SIG-M5 (cell line): ENCODE measurements at regions not wholly inside any gene's neighbourhood (a gene's known extent, or its start where the extent isn't known, plus 50 kb on each side); places are given as distances from the start of the nearest gene placed in this dataset.
"Not testable (repeated sequence)": the region's sequence is repeated elsewhere in the genome, so short reads cannot be mapped to it uniquely, and the experiment has no call there.

Experiments
- DNase-seq: peaks from one replicate; lab custom pipeline; 2025; lab: John Stamatoyannopoulos, UW

DNA sequence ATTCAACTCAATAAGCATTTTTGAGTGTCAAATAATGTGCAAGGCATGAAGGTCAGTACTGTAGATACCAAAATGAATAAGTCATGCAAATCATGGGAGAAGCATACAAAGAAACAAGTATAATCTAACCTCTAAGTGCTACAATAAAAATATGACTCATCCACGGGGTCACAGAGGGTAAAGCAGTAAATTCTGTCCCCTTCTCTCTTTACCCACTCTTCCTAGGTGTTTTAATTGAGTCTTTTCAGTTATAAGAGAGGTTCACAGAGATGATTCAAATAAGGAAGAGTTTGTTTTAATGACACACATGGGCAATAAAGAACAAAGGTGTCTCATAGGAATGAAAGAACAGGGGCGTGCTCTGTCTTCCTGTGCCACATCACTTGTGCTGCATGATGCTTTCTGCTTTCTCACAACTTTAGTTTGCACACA lies 71.5 kb upstream of the DAAM1 start:
- DNase-seq = no peak

DNA sequence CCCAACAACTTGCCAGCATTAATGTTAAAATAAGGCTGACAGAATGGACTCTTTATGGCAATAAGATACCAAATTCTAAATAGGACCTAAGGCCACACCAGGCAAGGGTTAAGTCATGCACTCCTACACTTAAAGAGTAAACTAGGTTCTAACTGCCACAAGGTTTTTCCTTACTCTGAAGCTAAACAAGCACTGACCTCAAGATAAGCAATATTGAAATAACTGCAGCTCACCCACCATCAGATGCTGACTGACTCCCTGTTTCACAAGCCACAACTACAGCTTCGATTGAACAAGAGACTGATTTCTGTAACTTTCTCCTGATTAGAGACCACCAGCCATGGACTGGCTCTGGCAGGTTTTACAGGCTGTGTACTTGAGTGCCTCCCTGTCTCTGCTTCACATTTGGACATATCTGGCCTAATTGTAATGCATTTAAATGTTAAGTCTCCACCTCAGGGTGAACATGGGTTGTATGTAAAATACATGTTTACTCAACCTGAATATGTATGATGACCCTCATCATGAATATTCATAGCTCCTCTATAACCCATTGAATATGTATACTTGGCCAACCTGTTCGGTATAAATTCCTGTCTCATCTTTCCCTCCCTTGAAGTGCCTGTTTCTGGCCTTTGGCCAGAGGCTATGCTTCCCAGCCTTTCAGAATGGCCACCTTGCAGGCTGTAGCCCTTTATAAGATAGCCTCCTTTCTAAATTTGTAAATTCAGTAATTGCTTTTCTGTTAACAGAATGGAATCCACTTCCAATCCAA lies 70.5 kb upstream of the DAAM1 start:
- DNase-seq = no peak

DNA sequence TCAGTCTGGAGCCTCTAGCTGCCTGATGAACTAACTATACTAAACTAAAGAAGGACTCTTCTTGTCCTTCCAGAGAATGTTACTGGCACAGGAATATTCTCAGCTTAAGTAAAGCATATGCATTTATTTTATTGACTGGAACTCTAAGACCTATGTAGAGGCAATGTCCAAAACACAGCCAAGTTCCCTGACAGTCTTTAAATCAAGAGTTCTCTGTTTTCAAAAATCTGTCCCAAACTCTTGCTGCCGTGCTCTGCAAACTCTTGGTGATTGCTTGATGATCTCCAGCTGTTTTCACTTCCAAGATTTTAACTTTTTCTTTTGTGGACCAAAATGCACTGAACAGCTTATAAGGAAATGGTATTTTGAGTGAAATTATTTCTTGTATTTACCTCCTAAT lies 67.5 kb upstream of the DAAM1 start:
- DNase-seq = no peak

- no peak for DNase-seq
Measured at GRCh38 chr14:59123531-59123930, 64.9 kb upstream of the DAAM1 start.

GRCh38 chr14:59123975-59124374 lies 64.5 kb upstream of the DAAM1 start:
- DNase-seq = no peak

DNA sequence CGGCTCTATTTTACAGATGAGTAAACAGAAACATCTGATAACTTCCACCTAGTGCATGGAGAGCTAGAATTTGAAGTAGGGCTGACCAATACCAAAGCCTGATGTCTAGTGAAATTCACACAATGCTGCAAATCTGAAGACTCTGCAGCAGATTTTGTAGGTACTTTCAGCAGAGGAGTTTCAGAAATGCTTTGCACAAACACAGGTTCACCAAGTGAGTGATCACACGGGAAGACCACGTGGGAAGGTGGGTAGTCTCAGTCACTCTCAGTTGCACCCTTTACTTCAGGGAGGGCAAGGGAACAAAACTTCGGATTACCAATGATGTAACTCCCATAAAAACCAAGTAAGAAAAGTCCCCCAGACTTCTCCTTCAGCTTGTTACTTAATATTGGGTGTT lies 63.3 kb upstream of the DAAM1 start:
- DNase-seq = no peak

- no peak for DNase-seq
Measured at GRCh38 chr14:59126714-59127436, 61.6 kb upstream of the DAAM1 start.

DNA sequence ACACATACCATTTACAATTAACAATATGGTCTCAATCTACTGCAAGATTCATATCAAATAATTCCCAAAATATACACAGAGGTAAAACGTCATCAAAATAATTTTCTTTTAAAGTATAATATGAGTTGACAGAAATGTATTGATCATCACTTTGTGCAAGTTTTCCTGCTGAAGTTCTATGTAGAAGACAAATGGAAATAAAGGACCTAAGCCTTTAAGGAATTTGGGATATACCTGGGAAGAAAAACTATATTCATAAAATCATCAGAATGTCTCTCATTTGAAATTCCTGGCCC lies 61.1 kb upstream of the DAAM1 start:
- DNase-seq = no peak

DNA sequence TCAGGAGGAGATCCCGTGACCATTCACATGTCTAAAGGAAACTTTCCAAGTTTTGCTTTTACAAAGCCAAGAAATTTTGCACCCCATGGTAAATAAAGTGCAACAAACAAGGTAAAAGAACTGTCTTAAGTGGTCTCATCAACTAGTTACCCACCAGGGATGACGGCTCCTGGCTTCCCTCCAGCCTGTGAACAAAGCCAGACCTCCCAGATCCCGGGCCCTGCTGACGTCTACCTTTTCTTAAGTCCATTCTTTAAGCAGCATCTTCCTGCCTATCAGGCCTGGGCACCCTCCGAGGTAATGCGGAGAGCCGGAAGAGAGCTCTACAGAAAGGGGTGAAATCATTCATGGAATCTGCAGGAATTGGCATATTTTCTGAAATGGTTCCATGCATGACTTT lies 58.0 kb upstream of the DAAM1 start:
- DNase-seq = no peak

- no peak for DNase-seq
Measured at GRCh38 chr14:59131938-59132795, 56.3 kb upstream of the DAAM1 start.

DNA sequence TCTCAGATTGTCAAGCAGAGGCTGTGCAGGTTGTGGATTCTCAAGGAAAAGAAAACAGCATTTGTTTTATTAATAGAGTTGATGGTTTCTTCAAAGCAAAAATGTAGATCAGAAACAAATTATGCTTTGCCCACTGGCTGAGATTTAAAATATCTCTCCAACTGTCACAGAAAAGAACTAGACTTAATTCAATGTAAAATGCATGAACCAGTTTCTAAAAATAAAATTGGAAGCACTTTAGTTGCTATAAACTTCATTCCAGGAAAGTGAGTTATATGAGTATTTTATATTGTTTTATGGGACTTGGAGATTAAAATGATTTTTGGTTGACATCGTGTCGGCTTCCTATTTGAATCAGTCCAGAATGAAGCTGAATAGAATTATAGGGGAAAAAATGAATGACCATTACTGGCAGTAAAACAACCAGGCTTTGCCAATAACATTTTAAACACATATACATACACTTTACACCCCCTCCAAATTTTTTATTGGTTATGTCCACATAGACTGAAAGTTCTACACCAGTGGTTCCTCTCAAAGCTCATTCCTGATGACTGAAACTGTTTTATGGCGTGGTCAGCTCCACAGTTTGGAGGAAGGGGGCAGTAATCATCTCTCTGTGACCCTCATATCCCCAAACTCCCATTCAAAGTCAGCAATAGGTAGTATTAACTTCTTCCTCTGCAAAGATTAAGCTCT lies 55.5 kb upstream of the DAAM1 start:
- no peak for DNase-seq

- no peak for DNase-seq
Measured at GRCh38 chr14:59133709-59134108, 54.8 kb upstream of the DAAM1 start.

GRCh38 chr14:59134307-59134706 lies 54.2 kb upstream of the DAAM1 start:
- no peak for DNase-seq

DNA sequence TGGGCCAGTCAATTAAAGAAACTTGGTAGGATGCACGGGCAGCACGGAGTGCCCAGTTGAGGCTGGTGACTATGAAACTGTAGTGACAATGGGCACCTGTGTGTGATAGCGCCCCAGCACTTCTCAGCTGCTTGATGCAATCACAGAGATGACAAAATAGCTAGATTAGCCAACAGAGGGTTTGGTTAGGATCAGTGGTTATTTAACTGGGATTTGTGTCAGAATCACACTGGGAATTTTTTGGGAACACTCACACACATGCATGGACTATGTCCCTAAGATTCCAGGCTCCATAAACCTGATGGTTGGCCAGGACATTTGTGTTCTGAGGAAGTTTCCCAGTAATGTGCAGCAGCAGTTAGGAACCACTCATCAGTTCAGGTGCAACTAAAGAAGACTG lies 51.2 kb upstream of the DAAM1 start:
- DNase-seq = no peak

DNA sequence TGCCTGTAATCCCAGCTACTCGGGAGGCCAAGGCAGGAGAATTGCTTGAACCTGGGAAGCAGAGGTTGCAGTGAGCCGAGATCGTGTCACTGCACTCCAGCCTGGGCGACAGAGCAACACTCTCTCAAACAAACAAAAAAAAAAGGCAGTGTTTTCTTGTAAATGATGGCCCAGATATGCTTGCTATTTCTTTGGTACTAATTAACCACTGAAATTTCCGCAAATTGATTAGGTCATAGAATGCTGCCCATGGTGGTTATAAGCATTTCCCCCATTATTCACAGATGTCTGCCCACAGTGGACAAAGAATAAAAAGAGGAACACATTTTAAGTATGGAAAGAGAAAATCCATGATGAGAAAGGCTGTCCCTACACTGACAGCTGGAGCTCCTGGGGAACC lies 49.9 kb upstream of the DAAM1 start:
- DNase-seq = not testable (repeated sequence)
